Cardiac fibroblast (primary cell): ENCODE measurements at regions not wholly inside any gene's neighbourhood (a gene's known extent, or its start where the extent isn't known, plus 50 kb on each side); places are given as distances from the start of the nearest gene placed in this dataset.

Experiments
- DNase-seq, 2 donors: peaks; one replicate each; pipeline versions ENCODE4 v3.0.0 to v3.0.0-alpha.2; 2010; ENCODE audit warnings: low read depth in 2 of 2
- H3K4me3 ChIP-seq, 2 donors: replicated peaks in 1 of 2; 1 replicate in 1 of 2; 2 replicates in 1 of 2; pipeline ENCODE4 v1.5.1; 2011; ENCODE audit warnings: low read depth in 2 of 2, low read length in 2 of 2, mild to moderate bottlenecking in 2 of 2, moderate library complexity in 1 of 2
- TF ChIP-seq, protein P1 (sequence below): IDR thresholded peaks from one replicate; pipeline ENCODE4 v1.5.1; 2011; ENCODE audit warnings: low read depth, mild to moderate bottlenecking, low read length, inconsistent platforms

DNA sequence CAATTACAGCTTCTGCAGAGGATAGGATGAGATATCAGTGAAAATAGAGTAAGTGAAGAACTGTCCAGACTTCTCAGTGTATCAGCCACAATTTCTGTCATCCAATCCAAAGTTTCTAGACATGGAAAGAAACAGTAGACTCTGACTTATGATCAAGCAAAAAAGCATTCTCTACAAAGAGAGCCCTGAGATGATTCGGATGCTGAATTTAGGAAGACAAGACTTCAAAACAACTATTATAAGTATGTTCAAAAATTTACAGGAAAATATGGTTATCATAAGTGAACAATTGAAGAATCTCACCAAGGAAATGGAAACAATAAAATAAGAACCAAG, 238.2 kb upstream of the IRS2 start:
- TF ChIP-seq, protein P1, sequence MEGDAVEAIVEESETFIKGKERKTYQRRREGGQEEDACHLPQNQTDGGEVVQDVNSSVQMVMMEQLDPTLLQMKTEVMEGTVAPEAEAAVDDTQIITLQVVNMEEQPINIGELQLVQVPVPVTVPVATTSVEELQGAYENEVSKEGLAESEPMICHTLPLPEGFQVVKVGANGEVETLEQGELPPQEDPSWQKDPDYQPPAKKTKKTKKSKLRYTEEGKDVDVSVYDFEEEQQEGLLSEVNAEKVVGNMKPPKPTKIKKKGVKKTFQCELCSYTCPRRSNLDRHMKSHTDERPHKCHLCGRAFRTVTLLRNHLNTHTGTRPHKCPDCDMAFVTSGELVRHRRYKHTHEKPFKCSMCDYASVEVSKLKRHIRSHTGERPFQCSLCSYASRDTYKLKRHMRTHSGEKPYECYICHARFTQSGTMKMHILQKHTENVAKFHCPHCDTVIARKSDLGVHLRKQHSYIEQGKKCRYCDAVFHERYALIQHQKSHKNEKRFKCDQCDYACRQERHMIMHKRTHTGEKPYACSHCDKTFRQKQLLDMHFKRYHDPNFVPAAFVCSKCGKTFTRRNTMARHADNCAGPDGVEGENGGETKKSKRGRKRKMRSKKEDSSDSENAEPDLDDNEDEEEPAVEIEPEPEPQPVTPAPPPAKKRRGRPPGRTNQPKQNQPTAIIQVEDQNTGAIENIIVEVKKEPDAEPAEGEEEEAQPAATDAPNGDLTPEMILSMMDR: no peak
- DNase-seq: peak in 1 of 2 donors; percentile 51
- H3K4me3 ChIP-seq: no peak overlapping the region

DNA sequence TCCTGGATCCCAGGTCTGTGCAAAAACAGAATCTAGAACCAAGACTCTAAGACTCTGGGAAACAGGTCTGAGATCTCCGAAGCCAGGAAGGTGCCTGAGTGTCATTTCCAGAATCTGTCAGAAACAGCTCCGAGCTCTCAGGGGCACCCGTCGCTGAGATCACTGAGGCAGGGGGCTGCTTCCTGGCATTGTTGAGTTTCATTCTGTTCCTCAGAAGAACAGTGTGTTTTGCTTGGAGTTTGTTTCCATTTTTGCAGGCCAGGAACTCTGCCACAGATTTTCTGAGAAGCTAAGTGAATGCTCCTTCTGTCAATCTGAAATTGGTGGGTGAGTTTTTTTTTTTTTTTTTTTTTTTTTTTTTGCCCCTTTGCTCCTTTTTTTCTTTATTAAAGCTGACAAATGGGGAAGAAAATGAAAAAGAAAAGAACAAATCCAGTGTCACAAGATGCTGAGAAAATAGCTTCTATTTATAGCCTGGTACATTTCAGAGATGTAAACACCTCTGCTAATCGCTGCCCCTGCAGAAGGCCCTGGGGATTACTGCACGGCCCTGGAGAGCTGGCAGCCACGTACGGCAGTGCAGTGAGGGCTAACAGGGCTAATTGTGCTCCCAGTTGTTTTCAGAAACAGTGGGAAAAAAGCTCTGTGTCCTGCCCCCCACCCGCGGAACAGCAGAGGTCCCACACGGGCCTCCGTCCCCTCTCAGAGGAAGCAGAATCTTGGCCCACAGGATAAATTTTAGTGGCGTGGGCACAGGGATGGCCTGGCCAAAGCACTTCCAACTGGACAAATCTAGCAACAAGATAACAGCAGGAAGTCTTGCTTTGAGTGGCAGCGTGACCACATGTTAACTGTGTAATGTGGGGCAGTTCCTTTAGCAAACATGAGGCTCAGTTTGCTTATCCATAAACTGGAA, 237.6 kb upstream of the IRS2 start:
- TF ChIP-seq, protein P1: no peak
- peak; percentile 56 to 89 for DNase-seq

DNA sequence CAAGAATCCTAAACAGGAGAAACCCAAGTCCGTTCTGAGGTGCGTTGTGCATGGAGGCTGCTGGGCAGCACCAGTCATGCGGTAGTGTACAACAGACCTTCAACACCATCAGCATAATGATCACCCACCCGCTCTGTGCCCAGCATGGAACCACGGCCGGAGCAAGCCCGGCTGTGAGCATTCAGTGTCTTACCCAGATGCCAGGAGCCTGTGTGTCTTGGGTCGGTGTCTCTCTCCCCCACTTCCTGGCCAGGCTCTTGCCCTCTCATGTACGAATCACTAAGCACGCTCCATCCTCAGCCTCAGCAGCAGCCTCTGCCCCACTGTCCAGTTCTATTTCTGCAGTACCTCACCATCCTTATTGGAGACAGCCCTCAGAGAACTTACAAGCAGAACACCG, 231.6 kb upstream of the IRS2 start:
- H3K4me3 ChIP-seq: no peak overlapping the region
- TF ChIP-seq, protein P1: no peak
- no peak for DNase-seq

More for the DNA sequence above, 237.6 kb upstream of the IRS2 start:
- no peak overlapping the region for H3K4me3 ChIP-seq

DNA sequence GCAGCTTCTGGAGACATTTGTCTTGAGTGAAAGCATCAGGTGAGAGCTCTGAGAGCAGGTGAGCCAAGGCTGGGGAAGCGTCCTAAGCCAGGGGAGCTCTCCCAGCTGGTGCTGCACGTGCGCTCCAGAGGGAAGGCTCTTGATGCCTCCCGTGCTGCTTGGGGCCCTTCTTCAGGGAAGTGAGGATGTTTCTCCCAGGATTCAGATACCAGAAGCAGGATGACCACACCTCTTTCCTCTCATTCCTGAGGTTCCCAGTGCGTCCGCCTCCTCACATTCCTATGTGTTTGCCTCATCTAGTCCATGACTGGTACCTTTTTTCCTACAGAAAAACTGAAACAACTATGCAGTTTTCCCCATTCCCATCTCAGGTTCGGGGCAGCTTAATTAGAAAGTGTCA, 231.0 kb upstream of the IRS2 start:
- TF ChIP-seq, protein P1: no peak
- H3K4me3 ChIP-seq: no peak overlapping the region
- peak; percentile 88 to 91 for DNase-seq

DNA sequence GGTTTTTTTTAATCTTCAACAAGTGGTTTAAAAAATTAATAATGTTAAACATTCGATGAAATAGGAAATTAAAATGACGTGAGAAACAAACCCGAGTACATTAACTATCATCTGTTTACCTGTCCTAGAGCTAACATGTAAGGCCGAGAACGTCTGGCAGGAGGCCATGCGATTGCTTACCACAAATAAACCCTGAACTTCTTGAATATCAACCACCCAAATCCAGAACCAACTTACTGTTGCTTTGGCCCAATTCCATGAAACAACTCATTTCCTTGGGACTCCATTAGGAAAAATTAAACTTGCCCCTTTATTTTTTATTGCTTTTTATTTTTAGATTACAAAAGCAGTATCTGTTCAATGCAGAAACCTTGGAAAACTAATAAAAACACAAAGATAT, 228.9 kb upstream of the IRS2 start:
- no peak overlapping the region for H3K4me3 ChIP-seq
- TF ChIP-seq, protein P1: no peak
- peak in 1 of 2 donors; percentile 72 for DNase-seq

DNA sequence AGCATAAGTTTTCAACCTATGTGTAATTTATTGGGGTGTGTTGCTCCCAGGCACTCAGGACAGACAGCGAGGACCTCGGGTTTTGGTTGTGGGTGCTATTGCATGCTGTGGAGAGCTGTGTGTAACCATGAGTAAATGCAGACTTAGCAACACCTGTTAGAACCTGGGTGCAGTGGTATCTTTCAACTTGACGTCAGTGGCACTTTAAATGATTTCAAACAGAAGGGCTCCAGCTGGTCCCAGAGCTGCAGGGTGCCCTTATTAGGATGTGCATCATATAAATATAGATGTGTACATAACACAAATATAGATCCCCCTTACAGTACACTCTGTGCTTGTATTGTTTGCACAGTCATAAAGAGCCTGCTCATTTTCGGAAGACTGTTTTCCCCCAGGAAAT, 228.3 kb upstream of the IRS2 start:
- TF ChIP-seq, protein P1: no peak
- no peak overlapping the region for H3K4me3 ChIP-seq
- peak in 1 of 2 donors; percentile 77 for DNase-seq
